ENCODE measurements at regions not wholly inside any gene's neighbourhood (a gene's known extent, or its start where the extent isn't known, plus 50 kb on each side); places are given as distances from the start of the nearest gene placed in this dataset.

DNA sequence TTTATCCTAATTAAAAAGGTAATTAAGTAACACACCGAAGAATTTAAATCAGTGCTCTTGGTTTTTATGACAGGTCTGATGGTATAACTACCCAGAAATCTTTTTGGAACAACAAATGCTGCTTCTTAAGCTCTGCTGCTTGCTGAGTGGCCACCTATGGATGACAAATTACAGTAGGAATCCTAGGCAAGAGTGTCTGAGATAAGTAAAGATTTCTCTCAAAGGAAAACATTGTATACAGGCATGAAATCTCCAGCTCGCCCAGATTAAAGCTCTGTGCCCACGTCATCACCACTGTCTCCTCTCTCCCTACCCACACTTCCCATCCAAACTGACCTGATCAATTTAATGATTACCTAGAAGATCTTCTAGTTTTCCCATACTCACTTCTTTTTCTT is 1083.0 kb upstream of the MAP3K7 start:
- Histone ChIP-seq H4K20me1 (ENCODE audit: control insufficient read depth, extremely low read depth, insufficient read depth, low read length) (no peaks in the 10 kb centered on the region), H3K27ac (ENCODE audit: insufficient read depth, low read length) (no peak overlapping the region), H3K79me2 (ENCODE audit: control insufficient read depth, insufficient read depth, low read length) (no peaks in the 10 kb centered on the region), H2AFZ (ENCODE audit: low read length) (no peak overlapping the region), H3K27me3 (ENCODE audit: control insufficient read depth, insufficient read depth, low read length) (no peaks in the 10 kb centered on the region), H3K4me2 (ENCODE audit: extremely low read depth, insufficient read depth, low read length) (no peak overlapping the region), H3K36me3 (ENCODE audit: control insufficient read depth, insufficient read depth, low read length) (no peaks in the 10 kb centered on the region), H3K9ac (ENCODE audit: insufficient read depth, low read length) (no peak overlapping the region), H3K4me3 (replicated peaks in 1 of 4; ENCODE audit: control extremely low read depth in 1 of 4, insufficient read depth in 1 of 4, low read depth in 3 of 4, low read length in 4 of 4) (no peak overlapping the region), H3K9me3 (ENCODE audit: control insufficient read depth, insufficient read depth, low read depth, low read length) (no peaks in the 10 kb centered on the region), H3K4me1 (ENCODE audit: control insufficient read depth, extremely low read depth, insufficient read depth, low read length) (no peaks in the 10 kb centered on the region)
- TF ChIP-seq EZH2 (IDR thresholded peaks at IDR 0.05; ENCODE audit: low read length, missing control alignments): no peak
- no peak for TF ChIP-seq CTCF (conservative IDR thresholded peaks at IDR 0.05 in 1 of 2, IDR thresholded peaks at IDR 0.05 in 1 of 2; ENCODE audit: low read depth in 1 of 2, low read length in 2 of 2)
- DNase-seq (ENCODE audit: low read depth in 2 of 2): peak in 1 of 2 donors; percentile 40

GRCh38 chr6:91669154-91669870 is 1082.4 kb upstream of the MAP3K7 start:
- no peak overlapping the region for H3K4me3 ChIP-seq (replicated peaks in 1 of 4; ENCODE audit: control extremely low read depth in 1 of 4, insufficient read depth in 1 of 4, low read depth in 3 of 4, low read length in 4 of 4)
- H3K27ac ChIP-seq (ENCODE audit: insufficient read depth, low read length): no peak overlapping the region

DNA sequence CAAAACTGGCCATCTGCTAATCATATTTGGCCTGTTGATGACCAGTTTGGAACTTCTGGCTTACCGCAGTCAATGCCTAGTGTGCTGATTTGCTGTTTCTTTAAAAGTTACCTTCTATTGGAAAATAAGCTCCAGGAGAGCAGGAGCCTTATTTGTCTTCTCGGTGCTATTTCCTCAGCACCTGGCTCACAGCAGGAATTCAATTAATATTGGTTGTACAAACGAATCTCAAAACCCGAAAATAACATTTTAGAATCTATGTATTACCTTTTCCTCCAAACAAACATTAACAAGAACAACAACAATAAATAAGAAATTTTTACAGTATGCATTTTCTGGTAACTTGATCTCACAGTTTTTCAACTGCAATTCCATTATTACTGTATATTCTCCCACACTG is 1080.7 kb upstream of the MAP3K7 start:
- Histone ChIP-seq H3K27ac (ENCODE audit: insufficient read depth, low read length) (no peak overlapping the region), H2AFZ (ENCODE audit: low read length) (no peak overlapping the region)
- TF ChIP-seq EZH2 (IDR thresholded peaks at IDR 0.05; ENCODE audit: low read length, missing control alignments): no peak
- TF ChIP-seq CTCF (conservative IDR thresholded peaks at IDR 0.05 in 1 of 2, IDR thresholded peaks at IDR 0.05 in 1 of 2; ENCODE audit: low read depth in 1 of 2, low read length in 2 of 2): no peak

More at GRCh38 chr6:91669154-91669870, 1082.4 kb upstream of the MAP3K7 start:
- H3K4me2 ChIP-seq (ENCODE audit: extremely low read depth, insufficient read depth, low read length): no peak overlapping the region
- H3K27me3 ChIP-seq (ENCODE audit: control insufficient read depth, insufficient read depth, low read length): no peaks in the 10 kb centered on the region
- H3K79me2 ChIP-seq (ENCODE audit: control insufficient read depth, insufficient read depth, low read length): no peaks in the 10 kb centered on the region
- no peak overlapping the region for H2AFZ ChIP-seq (ENCODE audit: low read length)
- H3K9ac ChIP-seq (ENCODE audit: insufficient read depth, low read length): no peak overlapping the region
- no peaks in the 10 kb centered on the region for H3K9me3 ChIP-seq (ENCODE audit: control insufficient read depth, insufficient read depth, low read depth, low read length)
- TF ChIP-seq EZH2 (IDR thresholded peaks at IDR 0.05; ENCODE audit: low read length, missing control alignments) (no peak), CTCF (conservative IDR thresholded peaks at IDR 0.05 in 1 of 2, IDR thresholded peaks at IDR 0.05 in 1 of 2; ENCODE audit: low read depth in 1 of 2, low read length in 2 of 2) (no peak)
- H3K36me3 ChIP-seq (ENCODE audit: control insufficient read depth, insufficient read depth, low read length): no peaks in the 10 kb centered on the region
- no peaks in the 10 kb centered on the region for H4K20me1 ChIP-seq (ENCODE audit: control insufficient read depth, extremely low read depth, insufficient read depth, low read length)
- no peaks in the 10 kb centered on the region for H3K4me1 ChIP-seq (ENCODE audit: control insufficient read depth, extremely low read depth, insufficient read depth, low read length)
- DNase-seq (ENCODE audit: low read depth in 2 of 2): peak; percentile 9 to 24

More for the DNA sequence above, 1080.7 kb upstream of the MAP3K7 start:
- no peak overlapping the region for H3K4me2 ChIP-seq (ENCODE audit: extremely low read depth, insufficient read depth, low read length)
- no peaks in the 10 kb centered on the region for H4K20me1 ChIP-seq (ENCODE audit: control insufficient read depth, extremely low read depth, insufficient read depth, low read length)
- no peaks in the 10 kb centered on the region for H3K27me3 ChIP-seq (ENCODE audit: control insufficient read depth, insufficient read depth, low read length)
- no peak overlapping the region for H3K4me3 ChIP-seq (replicated peaks in 1 of 4; ENCODE audit: control extremely low read depth in 1 of 4, insufficient read depth in 1 of 4, low read depth in 3 of 4, low read length in 4 of 4)
- no peak overlapping the region for H3K9ac ChIP-seq (ENCODE audit: insufficient read depth, low read length)
- H3K9me3 ChIP-seq (ENCODE audit: control insufficient read depth, insufficient read depth, low read depth, low read length): no peaks in the 10 kb centered on the region
- no peaks in the 10 kb centered on the region for H3K79me2 ChIP-seq (ENCODE audit: control insufficient read depth, insufficient read depth, low read length)
- no peaks in the 10 kb centered on the region for H3K4me1 ChIP-seq (ENCODE audit: control insufficient read depth, extremely low read depth, insufficient read depth, low read length)
- H3K36me3 ChIP-seq (ENCODE audit: control insufficient read depth, insufficient read depth, low read length): no peaks in the 10 kb centered on the region
- no peak for DNase-seq (ENCODE audit: low read depth in 2 of 2)

Measured in fibroblast of lung (primary cell).